ENCODE measurements at regions not wholly inside any gene's neighbourhood (a gene's known extent, or its start where the extent isn't known, plus 50 kb on each side); places are given as distances from the start of the nearest gene placed in this dataset.

DNA sequence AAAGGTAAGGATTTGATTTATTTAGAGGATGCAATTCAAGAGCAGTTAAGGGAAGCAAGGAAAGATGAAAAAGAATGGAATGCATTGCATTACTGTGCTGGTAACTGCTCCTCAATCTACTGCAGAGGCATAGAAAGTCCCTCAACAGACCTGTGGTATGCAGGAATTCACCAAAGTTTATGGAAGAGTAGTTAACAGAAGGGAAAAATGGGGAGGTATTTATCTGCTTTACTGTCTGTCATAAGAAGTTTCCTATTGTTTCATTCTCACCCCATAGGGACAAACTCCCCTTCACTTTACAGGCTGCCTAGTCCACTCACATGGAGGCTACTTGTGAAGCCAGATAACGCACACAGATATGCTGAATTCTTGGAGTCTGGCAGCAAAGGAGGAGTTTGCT lies 354.9 kb upstream of the SPRY2 start:
- Histone ChIP-seq H2AFZ (replicated peaks; ENCODE audit: low read length, poor library complexity) (no peak overlapping the region), H3K23ac (ENCODE audit: low read depth, low read length) (no peak overlapping the region), H3K27me3 (ENCODE audit: control insufficient read depth, insufficient read depth, low read length) (no peaks in the 10 kb centered on the region), H3K14ac (replicated peaks; ENCODE audit: low read depth, low read length) (no peak overlapping the region), H3K9me3 (ENCODE audit: control insufficient read depth, insufficient read depth, low read length) (no peaks in the 10 kb centered on the region), H3K36me3 (ENCODE audit: control insufficient read depth, insufficient read depth, low read length) (no peaks in the 10 kb centered on the region), H3K9ac (ENCODE audit: low read depth, low read length) (no peak overlapping the region), H2BK15ac (ENCODE audit: low read depth, low read length) (no peak overlapping the region), H3K4me3 (ENCODE audit: insufficient read depth, low read depth, low read length) (no peak overlapping the region), H3K9me1 (ENCODE audit: insufficient read depth, low read length) (no peaks in the 10 kb centered on the region), H4K8ac (ENCODE audit: low read depth in 2 of 2, low read length in 2 of 2) (no peak overlapping the region), H2AK9ac (replicated peaks; ENCODE audit: low read depth, low read length, poor library complexity) (no peak overlapping the region), H2BK5ac (ENCODE audit: low read depth, low read length, poor library complexity, severe bottlenecking) (no peak overlapping the region), H4K20me1 (ENCODE audit: insufficient read depth, low read length) (no peaks in the 10 kb centered on the region), H3K4me2 (ENCODE audit: low read depth, low read length) (no peak overlapping the region), H3K4me1 (ENCODE audit: control insufficient read depth, insufficient read depth, low read length) (no peaks in the 10 kb centered on the region), H4K91ac (ENCODE audit: insufficient read depth, low read depth, low read length) (no peak overlapping the region), H2BK120ac (ENCODE audit: low read depth, low read length) (no peak overlapping the region), H3K18ac (ENCODE audit: low read depth, low read length) (no peak overlapping the region), H2BK20ac (ENCODE audit: low read depth, low read length) (no peak overlapping the region), H3K4ac (ENCODE audit: low read depth, low read length) (no peak overlapping the region), H3K27ac (ENCODE audit: insufficient read depth, low read length) (no peak overlapping the region), H3K56ac (ENCODE audit: extremely low read depth, insufficient read depth, low read length) (no peak overlapping the region), H2AK5ac (ENCODE audit: low read depth, low read length) (no peak overlapping the region), H3K79me1 (ENCODE audit: low read depth in 1 of 2, low read length in 2 of 2) (no peaks in the 10 kb centered on the region), H4K5ac (ENCODE audit: low read depth, low read length) (no peak overlapping the region)
- CTCF ChIA-PET = no interaction called here
- POLR2A ChIA-PET (ENCODE audit: unreplicated experiment) = no interaction called here
- no peak for DNase-seq
- BruUV-seq (replicated peaks) = no TSS peak
- in situ Hi-C loops (cut with MboI; ENCODE audit: low sequenced_read_pairs) = no loop called here
- dilution Hi-C loops (cut with HindIII; ENCODE audit: low sequenced_read_pairs, unreplicated experiment) = no loop called here
- no peak for ATAC-seq (ENCODE audit: low read depth)
- no CpG with 5 or more reads among the region's 1 CpG for WGBS, 2 experiments (ENCODE audit: extremely low coverage in 2 of 2, insufficient read length in 1 of 2)
- intact Hi-C loops (cut with micrococcal nuclease) = no loop called here
- TF ChIP-seq RAD21 (IDR thresholded peaks at IDR 0.05; ENCODE audit: low read length) (no peak), RCOR1 (IDR thresholded peaks at IDR 0.05; ENCODE audit: insufficient replicate concordance, low read length) (no peak), CEBPB (IDR thresholded peaks at IDR 0.05; ENCODE audit: low read depth, low read length) (no peak), USF2 (IDR thresholded peaks at IDR 0.05; ENCODE audit: low read depth, low read length) (no peak), MXI1 (IDR thresholded peaks at IDR 0.05; ENCODE audit: borderline replicate concordance, low read depth, low read length) (no peak), SMC3 (IDR thresholded peaks at IDR 0.05; ENCODE audit: low read depth, low read length) (no peak), RFX5 (IDR thresholded peaks at IDR 0.05; ENCODE audit: low read depth, low read length) (no peak), POLR2A (IDR thresholded peaks at IDR 0.05; ENCODE audit: low read depth, low read length) (no peak), ELK1 (IDR thresholded peaks at IDR 0.05; ENCODE audit: borderline replicate concordance, low read depth, low read length) (no peak), FOS (IDR thresholded peaks at IDR 0.05; ENCODE audit: low read depth, low read length) (no peak), MAFK (IDR thresholded peaks at IDR 0.05; ENCODE audit: low read depth, low read length) (no peak), BHLHE40 (IDR thresholded peaks at IDR 0.05; ENCODE audit: low read depth, low read length) (no peak), CHD1 (IDR thresholded peaks at IDR 0.05; ENCODE audit: low read depth, low read length) (no peak), MAZ (IDR thresholded peaks at IDR 0.05; ENCODE audit: borderline replicate concordance, low read depth, low read length) (no peak), NFE2L2 (IDR thresholded peaks at IDR 0.05; ENCODE audit: low read depth, low read length) (no peak)
- TF ChIP-seq, protein P1, sequence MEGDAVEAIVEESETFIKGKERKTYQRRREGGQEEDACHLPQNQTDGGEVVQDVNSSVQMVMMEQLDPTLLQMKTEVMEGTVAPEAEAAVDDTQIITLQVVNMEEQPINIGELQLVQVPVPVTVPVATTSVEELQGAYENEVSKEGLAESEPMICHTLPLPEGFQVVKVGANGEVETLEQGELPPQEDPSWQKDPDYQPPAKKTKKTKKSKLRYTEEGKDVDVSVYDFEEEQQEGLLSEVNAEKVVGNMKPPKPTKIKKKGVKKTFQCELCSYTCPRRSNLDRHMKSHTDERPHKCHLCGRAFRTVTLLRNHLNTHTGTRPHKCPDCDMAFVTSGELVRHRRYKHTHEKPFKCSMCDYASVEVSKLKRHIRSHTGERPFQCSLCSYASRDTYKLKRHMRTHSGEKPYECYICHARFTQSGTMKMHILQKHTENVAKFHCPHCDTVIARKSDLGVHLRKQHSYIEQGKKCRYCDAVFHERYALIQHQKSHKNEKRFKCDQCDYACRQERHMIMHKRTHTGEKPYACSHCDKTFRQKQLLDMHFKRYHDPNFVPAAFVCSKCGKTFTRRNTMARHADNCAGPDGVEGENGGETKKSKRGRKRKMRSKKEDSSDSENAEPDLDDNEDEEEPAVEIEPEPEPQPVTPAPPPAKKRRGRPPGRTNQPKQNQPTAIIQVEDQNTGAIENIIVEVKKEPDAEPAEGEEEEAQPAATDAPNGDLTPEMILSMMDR (conservative IDR thresholded peaks at IDR 0.05; ENCODE audit: low read depth, low read length) = no peak

Measured in IMR-90 (cell line).